GM19324 (cell line): ENCODE measurements at regions not wholly inside any gene's neighbourhood (a gene's known extent, or its start where the extent isn't known, plus 50 kb on each side); places are given as distances from the start of the nearest gene placed in this dataset.
"Not testable (repeated sequence)": the region's sequence is repeated elsewhere in the genome, so short reads cannot be mapped to it uniquely, and the experiment has no call there.

Source experiments
- ATAC-seq: cut with Tn5 transposase; IDR thresholded peaks from one replicate; pipeline ENCODE4 v1.9.1; 2021; ENCODE audit warnings: mild to moderate bottlenecking, moderate library complexity; ENCODE audit not compliant: unreplicated experiment, low FRiP score

DNA sequence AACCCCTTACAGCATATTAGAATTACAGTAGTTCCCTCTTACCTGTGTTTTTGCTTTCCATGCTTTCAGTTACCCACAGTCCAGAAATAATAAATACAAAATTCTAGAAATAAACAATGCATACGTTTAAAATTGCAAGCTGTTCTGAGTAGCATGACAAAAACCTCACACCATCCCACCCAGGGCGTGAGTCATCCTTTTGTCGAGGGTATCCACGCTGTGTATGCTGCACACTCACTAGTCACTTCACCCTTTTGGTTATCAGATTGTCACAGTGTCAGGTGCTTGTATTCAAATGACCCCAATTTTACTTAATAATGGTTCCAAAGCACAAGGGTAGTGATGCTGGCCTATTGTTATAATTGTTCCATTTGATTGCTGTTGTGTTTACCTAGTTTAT lies 72.5 kb upstream of the P3H2 start:
- no peak for ATAC-seq

DNA sequence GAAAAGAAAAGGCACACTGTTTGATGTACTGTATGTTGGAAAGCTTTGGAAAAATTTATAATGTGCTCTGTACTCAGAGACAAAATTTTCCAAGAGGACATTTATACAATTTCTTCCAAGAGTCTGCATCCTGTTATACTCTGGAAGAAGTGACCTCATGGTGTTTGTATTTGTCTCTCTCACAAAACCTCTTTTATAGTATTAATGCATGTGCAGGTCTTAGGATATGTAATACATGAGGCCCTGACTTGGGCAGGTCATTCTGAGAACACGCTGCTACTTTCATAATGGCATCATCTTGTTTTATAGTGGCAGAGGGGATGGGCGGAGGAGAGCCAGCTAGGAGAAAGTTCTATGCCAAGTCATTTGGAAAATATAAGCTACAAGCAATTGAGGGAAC lies 72.0 kb upstream of the P3H2 start:
- no peak for ATAC-seq

DNA sequence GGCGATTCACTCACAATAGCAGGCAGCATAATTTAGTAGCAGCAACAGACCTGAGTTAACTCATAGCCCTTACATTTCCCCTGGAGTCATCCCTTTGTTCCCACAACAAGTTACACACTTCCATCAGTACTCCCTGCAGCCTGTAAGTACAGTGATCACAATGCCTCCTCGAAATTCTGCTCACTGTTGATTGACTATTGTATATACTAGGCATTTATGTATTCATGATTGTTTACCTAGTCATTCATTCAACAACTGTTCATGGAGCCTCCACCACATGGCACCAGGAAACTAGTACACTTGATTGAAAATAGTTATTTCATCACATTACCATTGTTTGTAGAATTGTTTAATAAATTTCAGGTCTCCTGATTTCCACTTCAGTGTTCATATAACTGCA lies 71.4 kb upstream of the P3H2 start:
- ATAC-seq, result no peak

DNA sequence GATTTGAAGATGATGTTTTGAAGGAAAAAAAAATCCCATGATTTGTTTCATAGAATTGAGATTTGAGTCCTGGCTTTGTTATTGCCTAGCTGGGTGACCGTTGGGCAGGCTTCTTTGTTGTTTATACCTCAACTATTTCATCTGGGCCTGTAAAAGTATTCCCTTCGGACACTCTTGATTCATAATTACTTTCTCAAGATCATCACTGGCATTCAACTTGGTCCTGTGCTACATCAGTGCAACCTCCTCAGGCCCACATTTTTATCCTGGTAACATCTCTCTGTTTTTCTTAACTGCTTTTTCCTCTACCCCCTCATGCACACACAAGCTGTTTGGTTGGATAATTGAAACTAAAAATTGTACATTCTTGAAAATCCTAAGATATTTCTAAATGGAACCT lies 67.5 kb upstream of the P3H2 start:
- no peak for ATAC-seq

DNA sequence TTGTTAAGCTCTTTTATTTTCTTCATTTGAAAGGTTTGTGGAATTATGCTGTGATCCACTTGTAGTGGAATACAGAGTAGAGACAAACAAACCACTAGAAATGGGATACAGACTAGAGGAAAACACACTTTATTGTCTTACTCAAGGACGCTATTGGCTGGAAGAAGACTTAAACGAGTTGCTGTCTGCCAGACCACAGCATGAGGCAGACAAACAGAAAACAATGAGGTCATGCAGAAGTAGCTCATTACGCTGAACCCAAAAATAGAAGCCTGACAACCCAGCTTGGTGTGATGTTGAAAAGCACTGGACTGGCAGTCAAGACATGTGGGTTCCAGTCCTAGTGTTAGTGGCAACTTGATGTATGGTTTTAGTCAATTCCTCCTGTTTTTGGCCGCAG lies 62.4 kb upstream of the P3H2 start:
- ATAC-seq, result no peak

DNA sequence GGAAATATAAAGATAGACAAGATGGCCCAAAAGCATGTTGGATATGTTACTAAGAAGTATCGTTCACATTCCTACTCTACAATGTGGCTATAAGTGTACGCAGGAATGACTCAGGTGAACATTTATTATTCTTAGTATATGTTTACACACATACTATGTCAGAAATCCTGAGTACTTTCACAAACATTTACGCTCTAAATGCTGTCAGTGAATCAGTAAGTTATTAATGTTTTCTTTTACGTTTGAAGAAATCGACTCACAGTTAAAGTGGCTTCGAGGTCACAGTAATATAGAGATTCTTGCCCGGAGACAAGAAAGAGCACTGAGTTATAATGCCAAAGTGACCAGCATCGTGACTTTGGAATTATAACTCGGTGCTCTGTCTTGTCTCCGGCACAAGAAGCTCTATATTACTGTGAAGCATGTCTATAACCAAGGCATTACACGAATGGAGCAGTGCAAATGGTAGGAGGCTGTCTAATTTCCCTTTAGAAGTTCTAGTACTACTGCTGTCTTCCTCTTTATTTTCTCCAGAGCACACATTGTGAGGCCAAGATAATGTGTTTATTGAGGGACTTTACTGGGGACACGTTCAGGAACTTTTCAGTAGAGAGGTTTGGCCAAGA lies 61.8 kb upstream of the P3H2 start:
- ATAC-seq, result no peak

DNA sequence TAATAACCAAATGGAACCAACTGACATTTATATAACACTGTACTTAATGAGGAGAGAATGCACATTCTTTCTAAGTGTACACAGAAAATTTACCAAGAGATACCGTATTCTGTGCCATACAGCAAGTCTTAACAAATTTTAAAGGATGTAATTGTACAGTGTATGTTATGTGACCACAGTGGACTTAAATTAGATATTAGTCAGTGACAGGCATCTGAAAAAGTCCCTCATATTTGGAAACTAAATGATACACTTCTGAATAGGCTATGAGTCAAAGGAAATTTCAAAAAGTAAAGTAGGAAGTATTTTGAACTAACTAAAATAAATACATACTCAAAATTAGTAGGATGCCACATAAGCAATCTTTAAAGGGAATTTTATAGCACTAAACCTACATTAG lies 59.6 kb upstream of the P3H2 start:
- no peak for ATAC-seq

DNA sequence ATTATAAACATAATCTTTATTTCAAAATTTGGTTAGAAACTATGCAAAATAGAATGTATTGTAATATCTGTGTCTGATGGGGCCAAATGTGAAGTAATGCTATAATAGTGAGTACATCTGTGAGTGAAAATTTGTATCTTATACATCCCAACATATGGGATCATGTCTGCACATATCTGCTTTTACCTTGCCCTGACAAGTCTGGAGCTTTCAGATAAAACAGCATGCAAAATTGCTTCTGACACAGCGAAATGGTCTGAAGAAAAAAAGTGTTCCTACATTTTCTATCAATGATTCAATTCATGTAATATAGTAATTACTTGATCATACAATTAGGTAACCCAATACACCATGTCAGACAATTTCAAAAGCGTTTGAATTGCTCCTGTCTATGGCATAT lies 58.1 kb upstream of the P3H2 start:
- no peak for ATAC-seq

DNA sequence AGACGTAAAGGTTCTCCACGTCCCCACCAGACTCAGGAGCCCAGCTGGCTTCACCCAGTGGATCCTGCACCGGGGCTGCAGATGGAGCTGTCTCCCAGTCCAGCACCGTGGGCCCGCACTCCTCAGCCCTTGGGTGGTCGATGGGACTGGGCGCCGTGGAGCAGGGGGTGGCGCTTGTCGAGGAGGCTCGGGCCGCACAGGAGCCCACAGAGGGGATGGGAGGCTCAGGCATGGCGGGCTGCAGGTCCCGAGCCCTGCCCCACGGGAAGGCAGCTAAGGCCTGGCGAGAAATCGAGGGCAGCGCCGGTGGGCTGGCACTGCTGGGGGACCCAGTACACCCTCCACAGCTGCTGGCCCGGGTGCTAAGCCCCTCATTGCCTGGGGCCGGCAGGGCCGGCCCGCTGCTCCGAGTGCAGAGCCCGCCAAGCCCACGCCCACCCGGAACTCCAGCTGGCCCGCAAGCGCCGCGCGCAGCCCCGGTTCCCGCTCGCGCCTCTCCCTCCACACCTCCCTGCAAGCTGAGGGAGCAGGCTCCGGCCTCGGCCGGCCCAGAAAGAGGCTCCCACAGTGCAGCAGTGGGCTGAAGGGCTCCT lies 56.3 kb upstream of the P3H2 start:
- not testable (repeated sequence) for ATAC-seq

DNA sequence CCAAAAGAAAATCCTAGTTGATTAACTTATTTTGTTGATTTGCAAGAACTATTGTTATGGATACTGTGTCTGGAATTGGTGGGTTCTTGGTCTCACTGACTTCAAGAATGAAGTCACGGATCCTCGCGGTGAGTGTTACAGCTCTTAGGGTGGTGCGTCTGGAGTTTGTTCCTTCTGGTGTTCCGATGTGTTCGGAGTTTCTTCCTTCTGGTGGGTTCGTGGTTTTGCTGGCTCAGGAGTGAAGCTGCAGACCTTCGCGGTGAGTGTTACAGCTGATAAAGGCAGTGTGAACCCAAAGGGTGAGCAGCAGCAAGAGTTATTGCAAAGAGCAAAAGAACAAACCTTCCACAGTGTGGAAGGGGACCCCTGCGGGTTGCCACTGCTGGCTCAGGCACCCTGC lies 55.4 kb upstream of the P3H2 start:
- not testable (repeated sequence) for ATAC-seq

DNA sequence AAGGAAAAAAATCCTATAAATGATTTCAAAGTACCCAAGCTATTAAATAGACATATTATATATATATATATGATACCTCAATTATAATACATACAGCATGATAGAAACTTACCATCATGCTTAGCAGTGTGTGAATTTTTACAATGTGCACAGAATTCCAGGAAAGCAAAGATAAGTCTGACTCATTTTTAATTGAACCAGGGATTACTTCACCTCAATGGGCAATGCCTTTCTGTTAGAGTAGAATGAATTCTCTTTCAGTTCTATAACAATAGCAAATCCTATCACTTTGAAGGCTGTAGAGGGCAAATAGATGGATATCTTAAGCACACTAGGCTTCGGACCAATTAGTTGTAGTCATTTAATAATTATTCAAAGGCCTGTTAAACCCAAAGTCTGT lies 54.8 kb upstream of the P3H2 start:
- no peak for ATAC-seq

DNA sequence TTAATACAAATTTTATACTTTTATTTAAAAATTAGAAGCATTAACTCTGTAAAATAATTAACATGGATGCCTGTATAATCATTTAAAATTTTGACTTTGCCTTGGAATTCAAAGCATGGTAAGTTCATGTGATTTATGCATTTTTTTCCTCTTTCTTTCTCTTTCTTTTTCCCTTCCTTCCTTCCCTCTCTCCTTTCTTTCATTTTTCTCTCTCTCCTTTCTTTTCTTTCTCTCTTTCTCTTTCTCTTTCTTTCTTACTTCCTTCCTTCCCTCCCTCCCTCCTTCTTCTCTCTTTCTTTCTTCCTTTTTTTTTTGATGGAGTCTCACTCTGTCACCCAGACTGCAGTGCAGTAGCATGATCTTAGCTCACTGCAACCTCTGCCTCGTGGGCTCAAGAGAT lies 53.8 kb upstream of the P3H2 start:
- ATAC-seq, result no peak

DNA sequence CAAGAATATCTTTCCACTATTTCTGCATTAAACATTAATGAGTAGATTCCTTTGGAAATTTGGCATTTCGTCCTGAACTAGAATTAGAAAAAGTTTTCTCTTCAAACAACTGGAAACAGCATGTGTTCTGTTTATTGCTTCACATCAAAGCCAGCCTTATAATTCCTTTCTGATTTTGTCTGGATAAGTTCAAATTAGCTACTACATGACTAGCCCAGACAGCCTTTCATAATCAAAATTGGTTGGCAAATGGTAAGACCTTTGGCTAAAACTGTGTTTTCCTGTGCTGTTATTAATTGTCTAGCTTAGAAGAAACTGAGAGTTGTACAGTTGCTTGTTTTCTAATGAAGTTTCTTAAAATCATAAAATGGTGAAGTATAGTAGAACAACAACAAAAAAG lies 52.7 kb upstream of the P3H2 start:
- ATAC-seq, result no peak

DNA sequence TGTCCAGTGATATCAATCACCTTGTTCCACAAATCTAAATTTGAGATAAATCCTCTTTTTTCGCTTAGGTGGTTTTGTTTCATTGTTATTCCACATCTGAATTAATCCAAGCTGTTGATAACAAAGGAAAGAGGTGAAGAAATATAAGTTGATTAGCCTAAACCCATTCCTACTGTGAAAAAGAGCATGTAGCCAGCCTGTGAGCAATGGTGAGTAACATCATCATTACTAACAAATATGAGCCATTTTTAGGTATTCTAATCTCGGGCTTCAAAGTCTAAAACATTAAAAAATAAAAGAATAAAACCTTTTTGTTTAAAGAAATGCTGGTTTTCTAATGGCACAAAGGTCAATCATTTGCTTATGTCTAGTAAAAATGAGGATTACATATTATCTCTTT lies 52.1 kb upstream of the P3H2 start:
- ATAC-seq, result no peak
